DND-41 (cell line): ENCODE measurements at regions not wholly inside any gene's neighbourhood (a gene's known extent, or its start where the extent isn't known, plus 50 kb on each side); places are given as distances from the start of the nearest gene placed in this dataset.

ENCODE experiments used
- CTCF ChIP-seq: IDR thresholded peaks from 2 replicates; pipeline ENCODE4 v1.5.1; 2012; ENCODE audit warnings: borderline replicate concordance, low read length, moderate library complexity, mild to moderate bottlenecking; ENCODE audit not compliant: poor library complexity, severe bottlenecking; ENCODE audit errors: extremely low read depth
- EZH2 ChIP-seq: IDR thresholded peaks from 3 replicates; pipeline ENCODE4 v1.6.1; 2012; ENCODE audit warnings: borderline replicate concordance, low read depth, mild to moderate bottlenecking, moderate library complexity, low read length, inconsistent platforms; ENCODE audit not compliant: severe bottlenecking

GRCh38 chr2:236928380-236929037 lies 157.2 kb upstream of the COPS8 start:
- TF ChIP-seq CTCF (no peak), EZH2 (no peak)
